ENCODE measurements at regions not wholly inside any gene's neighbourhood (a gene's known extent, or its start where the extent isn't known, plus 50 kb on each side); places are given as distances from the start of the nearest gene placed in this dataset.
"Not testable (repeated sequence)": the region's sequence is repeated elsewhere in the genome, so short reads cannot be mapped to it uniquely, and the experiment has no call there.

DNA sequence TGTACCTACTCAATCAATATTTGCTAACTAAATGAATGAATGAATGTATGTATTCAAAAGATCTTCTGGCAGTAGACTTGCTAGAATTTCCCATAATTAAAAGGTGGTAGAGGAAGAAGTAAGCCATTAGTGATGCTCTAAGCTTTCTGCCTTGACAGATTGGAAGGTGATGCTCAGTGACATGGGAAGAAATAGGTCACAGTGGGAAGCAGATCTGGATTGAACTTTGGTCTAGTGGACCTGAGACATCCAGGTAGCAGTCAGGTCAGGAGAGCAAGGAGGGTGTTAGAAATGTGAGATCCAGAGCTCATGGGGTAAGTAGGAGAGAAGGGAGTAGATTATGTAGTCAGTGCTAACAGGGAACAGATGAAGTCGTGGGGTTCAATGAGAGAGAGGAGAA, 106.4 kb downstream of the SNX5 start:
- Histone ChIP-seq H3K4me3 (no peak overlapping the region), H3K27me3 (no peaks in the 10 kb centered on the region), H3K27ac (no peak overlapping the region), H3K36me3 (ENCODE audit: low read depth, missing control alignments) (no peaks in the 10 kb centered on the region), H3K9me3 (no peaks in the 10 kb centered on the region), H3K4me1 (peaks cover 20% of the 10 kb centered on the region)
- no peak for DNase-seq
- whole genome bisulfite sequencing, 2 donors, result 80 to 81% methylated on average over 1 of the region's 1 CpG
- intact Hi-C loops (cut with DNase I; ENCODE audit: low total_unique reads), result no loop called here
- TF ChIP-seq, protein P1, sequence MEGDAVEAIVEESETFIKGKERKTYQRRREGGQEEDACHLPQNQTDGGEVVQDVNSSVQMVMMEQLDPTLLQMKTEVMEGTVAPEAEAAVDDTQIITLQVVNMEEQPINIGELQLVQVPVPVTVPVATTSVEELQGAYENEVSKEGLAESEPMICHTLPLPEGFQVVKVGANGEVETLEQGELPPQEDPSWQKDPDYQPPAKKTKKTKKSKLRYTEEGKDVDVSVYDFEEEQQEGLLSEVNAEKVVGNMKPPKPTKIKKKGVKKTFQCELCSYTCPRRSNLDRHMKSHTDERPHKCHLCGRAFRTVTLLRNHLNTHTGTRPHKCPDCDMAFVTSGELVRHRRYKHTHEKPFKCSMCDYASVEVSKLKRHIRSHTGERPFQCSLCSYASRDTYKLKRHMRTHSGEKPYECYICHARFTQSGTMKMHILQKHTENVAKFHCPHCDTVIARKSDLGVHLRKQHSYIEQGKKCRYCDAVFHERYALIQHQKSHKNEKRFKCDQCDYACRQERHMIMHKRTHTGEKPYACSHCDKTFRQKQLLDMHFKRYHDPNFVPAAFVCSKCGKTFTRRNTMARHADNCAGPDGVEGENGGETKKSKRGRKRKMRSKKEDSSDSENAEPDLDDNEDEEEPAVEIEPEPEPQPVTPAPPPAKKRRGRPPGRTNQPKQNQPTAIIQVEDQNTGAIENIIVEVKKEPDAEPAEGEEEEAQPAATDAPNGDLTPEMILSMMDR (IDR thresholded peaks at IDR 0.05), result no peak
- TF ChIP-seq POLR2A (IDR thresholded peaks at IDR 0.05), result no peak

DNA sequence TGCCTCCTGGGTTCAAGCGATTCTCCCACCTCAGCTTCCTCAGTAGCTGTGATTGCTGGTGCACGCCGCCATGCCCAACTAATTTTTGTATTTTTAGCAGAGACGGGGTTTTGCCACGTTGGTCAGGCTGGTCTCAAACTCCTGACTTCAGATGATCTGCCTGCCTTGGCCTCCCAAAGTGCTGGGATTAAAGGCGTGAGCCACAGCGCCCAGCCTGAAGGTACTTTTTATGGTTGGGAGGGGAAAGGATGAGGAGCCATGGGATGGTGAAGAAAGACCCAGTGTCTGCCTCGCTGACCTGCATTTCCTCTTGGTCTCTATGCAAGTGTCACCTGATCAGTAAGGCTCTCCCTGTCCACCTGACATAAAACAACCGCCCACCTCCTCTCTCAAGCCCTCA, 107.0 kb downstream of the SNX5 start:
- DNase-seq; H3K27me3 ChIP-seq; H3K36me3 ChIP-seq (ENCODE audit: low read depth, missing control alignments); H3K9me3 ChIP-seq; H3K4me3 ChIP-seq; intact Hi-C loops (cut with DNase I; ENCODE audit: low total_unique reads); H3K27ac ChIP-seq: not testable (repeated sequence)
- H3K4me1 ChIP-seq, result peaks cover 20% of the 10 kb centered on the region
- 94 to 95% methylated on average over 9 of the region's 9 CpGs for WGBS, 2 donors

DNA sequence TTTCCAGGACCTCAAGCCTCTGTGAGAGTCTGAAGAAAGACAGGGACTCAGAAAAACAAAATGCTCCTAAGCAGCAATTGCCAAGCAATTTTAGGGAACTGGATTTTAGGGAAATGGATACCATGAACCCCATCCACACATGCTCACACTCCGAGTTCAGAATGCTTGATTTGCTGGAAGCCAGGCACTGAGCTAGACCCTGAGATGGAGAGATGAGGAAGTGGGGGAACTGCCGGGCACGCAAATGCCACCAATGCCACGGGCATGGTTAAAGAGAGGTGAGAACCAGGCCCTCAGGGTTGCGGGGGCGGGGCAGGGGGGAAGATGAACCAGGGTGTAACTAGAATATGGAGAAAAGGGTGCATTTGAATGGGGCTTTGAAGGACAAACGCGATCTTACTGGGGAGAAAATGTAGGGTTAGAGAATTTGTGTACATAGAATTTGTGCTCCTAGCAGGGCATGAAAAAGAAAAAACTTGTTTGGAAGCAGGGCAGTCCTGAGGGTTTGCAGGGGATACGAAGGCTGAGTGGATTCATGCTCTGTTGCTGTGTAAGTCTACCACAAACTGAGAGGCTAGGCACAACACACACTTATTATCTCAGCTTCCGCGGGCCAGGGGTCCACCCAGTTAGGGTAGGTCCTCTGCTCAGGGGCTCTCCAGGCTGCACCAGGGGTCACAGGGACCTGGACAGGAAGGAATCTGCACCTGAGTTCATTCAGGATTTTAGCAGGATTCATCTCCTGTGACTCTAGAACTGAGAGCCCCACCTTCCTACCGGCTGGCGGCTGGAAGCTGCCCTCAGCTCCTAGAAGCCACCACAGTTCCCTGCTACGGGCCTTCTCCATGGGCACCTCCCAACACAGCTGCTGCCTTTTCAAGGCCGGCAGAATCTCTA, 108.0 kb downstream of the SNX5 start:
- Histone ChIP-seq H3K27me3 (no peaks in the 10 kb centered on the region), H3K27ac (no peak overlapping the region), H3K36me3 (ENCODE audit: low read depth, missing control alignments) (no peaks in the 10 kb centered on the region), H3K4me3 (no peak overlapping the region), H3K9me3 (no peaks in the 10 kb centered on the region), H3K4me1 (peaks cover 20% of the 10 kb centered on the region)
- DNase-seq, result no peak
- intact Hi-C loops (cut with DNase I; ENCODE audit: low total_unique reads), result no loop called here
- TF ChIP-seq POLR2A (IDR thresholded peaks at IDR 0.05), result no peak
- TF ChIP-seq, protein P1 (IDR thresholded peaks at IDR 0.05), result no peak
- 83 to 86% methylated on average over 14 to 15 of the region's 15 CpGs for WGBS, 2 donors

DNA sequence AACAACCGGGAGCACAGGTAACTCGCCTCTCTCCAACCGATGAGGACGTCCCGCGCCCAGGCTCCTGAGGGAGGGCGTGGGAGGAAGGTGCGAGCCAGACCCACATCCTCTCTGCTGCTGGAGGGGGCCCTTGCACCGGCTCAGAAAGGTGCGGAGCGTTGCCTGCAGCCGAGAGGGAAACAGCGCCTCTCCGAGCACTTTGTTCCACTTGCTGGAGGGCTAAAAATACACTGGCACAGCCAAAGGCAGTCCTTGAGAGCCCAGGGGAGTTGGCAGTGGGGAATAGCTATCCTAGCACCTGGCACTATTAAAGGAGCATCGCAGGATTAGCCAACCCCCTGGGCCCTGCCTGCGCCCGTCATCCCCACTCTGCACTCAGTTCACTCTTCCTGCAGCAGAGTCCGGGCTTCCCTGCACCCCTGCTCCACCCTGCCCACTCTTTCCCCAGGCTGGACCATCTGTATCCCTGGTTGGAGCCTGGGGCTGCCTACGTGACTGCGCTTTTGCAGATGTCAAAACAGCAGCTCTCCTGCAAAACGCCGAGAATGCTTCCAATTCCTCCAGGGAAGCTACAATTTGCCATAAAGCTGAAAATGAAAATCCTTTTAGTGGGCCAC, 108.9 kb downstream of the SNX5 start:
- Histone ChIP-seq H3K27me3 (no peaks in the 10 kb centered on the region), H3K36me3 (ENCODE audit: low read depth, missing control alignments) (no peaks in the 10 kb centered on the region), H3K9me3 (no peaks in the 10 kb centered on the region), H3K4me1 (peaks cover 20% of the 10 kb centered on the region), H3K4me3 (no peak overlapping the region), H3K27ac (no peak overlapping the region)
- no peak for TF ChIP-seq POLR2A (IDR thresholded peaks at IDR 0.05)
- TF ChIP-seq, protein P1 (IDR thresholded peaks at IDR 0.05), result no peak
- 53 to 64% methylated on average over 4 to 22 of the region's 22 CpGs for WGBS, 2 donors
- DNase-seq, result no peak
- intact Hi-C loops (cut with DNase I; ENCODE audit: low total_unique reads), result no loop called here

DNA sequence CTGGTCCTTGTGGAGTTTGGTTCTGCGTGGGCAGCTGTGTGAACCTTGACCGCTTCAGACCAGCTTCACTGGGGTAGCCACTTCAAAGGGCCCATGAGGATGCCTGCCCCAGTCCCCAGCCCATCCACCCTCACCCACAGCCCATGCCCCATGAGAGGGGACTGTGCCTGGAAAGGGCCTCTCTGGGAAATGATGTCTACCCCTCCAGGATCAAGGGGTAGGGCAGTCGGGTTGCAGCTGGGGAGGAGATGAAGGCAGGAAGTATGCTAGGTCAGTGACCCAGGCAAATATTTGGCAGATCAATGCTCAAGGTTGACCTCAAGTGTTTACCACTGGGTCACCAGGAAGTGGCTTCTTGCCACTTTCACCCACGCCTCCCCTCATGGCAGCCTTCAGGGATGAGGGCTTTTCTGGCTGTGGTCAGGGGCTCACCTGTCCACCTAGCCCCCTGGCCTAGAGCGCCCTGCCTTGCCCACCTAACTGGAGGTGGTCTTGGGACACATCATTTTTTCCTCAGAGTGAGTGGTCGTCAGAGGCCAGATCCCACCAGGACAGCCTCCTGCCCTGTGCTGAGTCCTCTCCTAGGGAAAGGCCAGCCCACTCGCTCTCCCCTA, 109.5 kb downstream of the SNX5 start:
- WGBS, 2 donors, result 68 to 77% methylated on average over 4 to 7 of the region's 7 CpGs
- H3K4me1 ChIP-seq, result peaks cover 17% of the 10 kb centered on the region
- H3K27me3 ChIP-seq, result no peaks in the 10 kb centered on the region
- TF ChIP-seq, protein P1 (IDR thresholded peaks at IDR 0.05), result no peak
- no peak for TF ChIP-seq POLR2A (IDR thresholded peaks at IDR 0.05)
- DNase-seq, result no peak
- intact Hi-C loops (cut with DNase I; ENCODE audit: low total_unique reads), result no loop called here
- H3K9me3 ChIP-seq, result no peaks in the 10 kb centered on the region
- no peak overlapping the region for H3K27ac ChIP-seq
- no peak overlapping the region for H3K4me3 ChIP-seq
- no peaks in the 10 kb centered on the region for H3K36me3 ChIP-seq (ENCODE audit: low read depth, missing control alignments)

All from testis (tissue), 2 donors.